Right ventricle myocardium inferior (tissue), 1 donor: ENCODE measurements at regions not wholly inside any gene's neighbourhood (a gene's known extent, or its start where the extent isn't known, plus 50 kb on each side); places are given as distances from the start of the nearest gene placed in this dataset.

ENCODE experiments used
- ATAC-seq: fragments of 200-7000 bp; cut with Tn5 transposase; one replicate; pipeline ENCODE4 v1.9.1; 2020; ENCODE audit warnings: mild to moderate bottlenecking, moderate library complexity
- DNase-seq: peaks from one replicate; pipeline ENCODE4 v3.0.0; 2021; ENCODE audit errors: missing footprints
- intact Hi-C: fragments of 100-400 bp; cut with DNase I; formaldehyde crosslinking; loops from one replicate; pipeline ENCODE4 v1.11.0; 2022
- donor health status: DM: no; HTN: yes; CAD: no; lungs with severe emphysema.

GRCh38 chrX:121102101-121102500 lies 54.7 kb downstream of the GLUD2 start:
- DNase-seq, result no peak
- intact Hi-C loops, result no loop called here
- no peak for ATAC-seq

GRCh38 chrX:121103381-121103780 lies 56.0 kb downstream of the GLUD2 start:
- ATAC-seq (no peak), DNase-seq (no peak)
- intact Hi-C loops, result no loop called here

- intact Hi-C loops, result no loop called here
- no peak for ATAC-seq
- no peak for DNase-seq
These were observed 59.2 kb downstream of the GLUD2 start for GRCh38 chrX:121106484-121107235.

- intact Hi-C loops, result no loop called here
- no peak for ATAC-seq
These were observed 62.6 kb downstream of the GLUD2 start for GRCh38 chrX:121109986-121110385.

GRCh38 chrX:121110536-121110935 lies 63.1 kb downstream of the GLUD2 start:
- DNase-seq (no peak), ATAC-seq (no peak)
- intact Hi-C loops, result no loop called here

More at GRCh38 chrX:121109986-121110385, 62.6 kb downstream of the GLUD2 start:
- DNase-seq, result no peak

GRCh38 chrX:121114691-121115090 lies 67.3 kb downstream of the GLUD2 start:
- DNase-seq, result no peak
- intact Hi-C loops, result no loop called here
- ATAC-seq, result no peak

- no peak for DNase-seq
- intact Hi-C loops, result no loop called here
- ATAC-seq, result no peak
These were observed 73.5 kb downstream of the GLUD2 start for GRCh38 chrX:121120690-121121605.

- ATAC-seq (no peak), DNase-seq (no peak)
- intact Hi-C loops, result no loop called here
These were observed 74.9 kb downstream of the GLUD2 start for GRCh38 chrX:121122332-121122731.

- DNase-seq (no peak), ATAC-seq (no peak)
- intact Hi-C loops, result no loop called here
These were observed 81.8 kb downstream of the GLUD2 start for GRCh38 chrX:121128925-121129877.

- intact Hi-C loops, result no loop called here
- no peak for DNase-seq
- ATAC-seq, result no peak
These were observed 85.3 kb downstream of the GLUD2 start for GRCh38 chrX:121132675-121133074.

GRCh38 chrX:121135488-121136207 lies 88.2 kb downstream of the GLUD2 start:
- no peak for ATAC-seq
- intact Hi-C loops, result no loop called here
- no peak for DNase-seq

GRCh38 chrX:121146059-121146628 lies 98.7 kb downstream of the GLUD2 start:
- intact Hi-C loops, result no loop called here
- DNase-seq (no peak), ATAC-seq (no peak)

GRCh38 chrX:121150217-121150616 lies 102.8 kb downstream of the GLUD2 start:
- ATAC-seq (no peak), DNase-seq (no peak)
- intact Hi-C loops, result no loop called here

GRCh38 chrX:121151293-121151692 lies 103.9 kb downstream of the GLUD2 start:
- ATAC-seq (no peak), DNase-seq (no peak)
- intact Hi-C loops, result no loop called here

GRCh38 chrX:121154858-121155404 lies 107.5 kb downstream of the GLUD2 start:
- intact Hi-C loops, result no loop called here
- no peak for DNase-seq
- ATAC-seq, result no peak

- intact Hi-C loops, result no loop called here
- DNase-seq, result no peak
- ATAC-seq, result no peak
These were observed 113.6 kb downstream of the GLUD2 start for GRCh38 chrX:121160987-121161386.

- DNase-seq, result no peak
- intact Hi-C loops, result no loop called here
- ATAC-seq, result no peak
These were observed 114.1 kb downstream of the GLUD2 start for GRCh38 chrX:121161501-121161933.

GRCh38 chrX:121163443-121163842 lies 116.0 kb downstream of the GLUD2 start:
- no peak for ATAC-seq
- DNase-seq, result no peak
- intact Hi-C loops, result no loop called here
